Activated CD4-positive, alpha-beta T cell treated with anti-CD3 and anti-CD28 coated beads, Interleukin-2, amount 50 U/mL, for 4 hours (primary cell): ENCODE measurements at regions not wholly inside any gene's neighbourhood (a gene's known extent, or its start where the extent isn't known, plus 50 kb on each side); places are given as distances from the start of the nearest gene placed in this dataset.

Source experiments
- DNase-seq, 2 experiments: peaks; one replicate each; pipeline ENCODE4 v3.0.0-alpha.2; 2020

GRCh38 chr13:106232681-106233080 lies 302.8 kb downstream of the EFNB2 start:
- no peak for DNase-seq

GRCh38 chr13:106230450-106230849 lies 305.0 kb downstream of the EFNB2 start:
- DNase-seq: no peak

GRCh38 chr13:106225126-106225525 lies 310.3 kb downstream of the EFNB2 start:
- DNase-seq: no peak

GRCh38 chr13:106220211-106220610 lies 315.3 kb downstream of the EFNB2 start:
- DNase-seq: no peak

GRCh38 chr13:106213028-106213757 lies 322.3 kb downstream of the EFNB2 start:
- DNase-seq: no peak

GRCh38 chr13:106212386-106213010 lies 323.0 kb downstream of the EFNB2 start:
- DNase-seq: no peak

GRCh38 chr13:106210324-106210723 lies 325.1 kb downstream of the EFNB2 start:
- no peak for DNase-seq

- DNase-seq: no peak
These were observed 329.6 kb downstream of the EFNB2 start for GRCh38 chr13:106205871-106206270.

- no peak for DNase-seq
These were observed 338.0 kb downstream of the EFNB2 start for GRCh38 chr13:106197496-106197895.

- DNase-seq: no peak
These were observed 347.9 kb downstream of the EFNB2 start for GRCh38 chr13:106187501-106188095.

- no peak for DNase-seq
These were observed 348.4 kb downstream of the EFNB2 start for GRCh38 chr13:106187101-106187500.

- DNase-seq: no peak
These were observed 349.0 kb downstream of the EFNB2 start for GRCh38 chr13:106186366-106187030.

GRCh38 chr13:106184790-106185189 lies 350.7 kb downstream of the EFNB2 start:
- no peak for DNase-seq

- DNase-seq: no peak
These were observed 351.9 kb downstream of the EFNB2 start for GRCh38 chr13:106183410-106184065.

- DNase-seq: no peak
These were observed 353.1 kb downstream of the EFNB2 start for GRCh38 chr13:106182404-106182803.

- no peak for DNase-seq
These were observed 356.6 kb downstream of the EFNB2 start for GRCh38 chr13:106178816-106179215.

- DNase-seq: no peak
These were observed 358.3 kb downstream of the EFNB2 start for GRCh38 chr13:106177146-106177545.

GRCh38 chr13:106176117-106176516 lies 359.3 kb downstream of the EFNB2 start:
- DNase-seq: no peak

GRCh38 chr13:106173891-106174610 lies 361.4 kb downstream of the EFNB2 start:
- no peak for DNase-seq

- DNase-seq: no peak
These were observed 362.1 kb downstream of the EFNB2 start for GRCh38 chr13:106173346-106173745.

GRCh38 chr13:106172176-106172905 lies 363.1 kb downstream of the EFNB2 start:
- no peak for DNase-seq

- DNase-seq: no peak
These were observed 372.0 kb downstream of the EFNB2 start for GRCh38 chr13:106163426-106163825.
